Endothelial cell of umbilical vein (primary cell): ENCODE measurements at regions not wholly inside any gene's neighbourhood (a gene's known extent, or its start where the extent isn't known, plus 50 kb on each side); places are given as distances from the start of the nearest gene placed in this dataset.
"Not testable (repeated sequence)": the region's sequence is repeated elsewhere in the genome, so short reads cannot be mapped to it uniquely, and the experiment has no call there.

Source experiments
- BruUV-seq: library from RNA; stranded (reverse); fragments of 400-500 nt; replicated peaks from 2 replicates; lab custom pipeline; 2021; lab: Mats Ljungman, UMichigan
- CTCF ChIA-PET: fragments of 300-600, 350-600 bp; sonication (Branson Sonifier 250); formaldehyde crosslinking; loops from one replicate; lab custom pipeline; 2021; ENCODE audit warnings: antibody characterized with exemption, inconsistent platforms; lab: Charles Lee
- POLR2A ChIA-PET: fragments of 300-600, 350-600 bp; sonication (Branson Sonifier 250); formaldehyde crosslinking; loops from one replicate; lab custom pipeline; 2021; ENCODE audit warnings: antibody characterized with exemption, inconsistent platforms; lab: Charles Lee
- DNase-seq: peaks from one replicate; pipeline ENCODE4 v3.0.0-alpha.2; 2011; ENCODE audit warnings: low read depth, low spot score
- FAIRE-seq: peaks from 2 replicates; lab custom pipeline; 2011; peaks lifted over from hg19 to GRCh38; lab: Jason Lieb, UNC
- H2AFZ ChIP-seq: 2 replicates; pipeline ENCODE4 v1.6.0; 2012; ENCODE audit warnings: low read depth, low read length, control low read depth, inconsistent platforms
- H3K27ac ChIP-seq: 2 replicates; pipeline ENCODE4 v1.5.1; 2011; ENCODE audit warnings: low read depth, mild to moderate bottlenecking, control low read depth, low read length, moderate library complexity; ENCODE audit not compliant: insufficient read depth
- H3K27me3 ChIP-seq, 2 experiments: 2 replicates each; pipeline versions ENCODE4 v1.6.0 to v1.6.1; 2011; ENCODE audit warnings: low read length in 2 of 2, mixed read lengths in 1 of 2; ENCODE audit not compliant: control insufficient read depth in 2 of 2, insufficient read depth in 2 of 2
- H3K36me3 ChIP-seq, 2 experiments: 2 replicates in 1 of 2; 3 replicates in 1 of 2; pipeline ENCODE4 v1.5.1; 2011; ENCODE audit warnings: low read length in 2 of 2, mild to moderate bottlenecking in 1 of 2, moderate library complexity in 1 of 2; ENCODE audit not compliant: control insufficient read depth in 2 of 2, insufficient read depth in 2 of 2; ENCODE audit errors: extremely low read depth in 1 of 2
- H3K4me1 ChIP-seq: 3 replicates; pipeline ENCODE4 v1.5.1; 2011; ENCODE audit warnings: mild to moderate bottlenecking, low read length; ENCODE audit not compliant: control insufficient read depth, insufficient read depth; ENCODE audit errors: extremely low read depth
- H3K4me2 ChIP-seq: 2 replicates; pipeline ENCODE4 v1.6.1; 2011; ENCODE audit warnings: low read length, control low read depth, mixed read lengths; ENCODE audit not compliant: insufficient read depth
- H3K4me3 ChIP-seq, 3 experiments: fragments of 200-600 bp in 1 of 3; sonication (generic), shearing (Covaris generic) in 1 of 3; replicated peaks in 1 of 3; 2 replicates each; pipeline ENCODE4 v1.5.1; 2011 to 2016; ENCODE audit warnings: control low read depth in 3 of 3, low read length in 3 of 3, mild to moderate bottlenecking in 2 of 3, inconsistent platforms in 1 of 3, low read depth in 1 of 3, moderate library complexity in 1 of 3; ENCODE audit not compliant: insufficient read depth in 1 of 3
- H3K79me2 ChIP-seq: 2 replicates; pipeline ENCODE4 v1.6.0; 2012; ENCODE audit warnings: low read length, inconsistent platforms; ENCODE audit not compliant: control insufficient read depth, insufficient read depth
- H3K9ac ChIP-seq: replicated peaks from 2 replicates; pipeline ENCODE3; 2011; ENCODE audit warnings: low read length, control low read depth; ENCODE audit not compliant: insufficient read depth; ENCODE audit errors: extremely low read depth
- H3K9me1 ChIP-seq: replicated peaks from 3 replicates; pipeline ENCODE4 v1.6.0; 2011; ENCODE audit warnings: mild to moderate bottlenecking, low read length; ENCODE audit not compliant: control insufficient read depth, insufficient read depth; ENCODE audit errors: extremely low read depth
- H3K9me3 ChIP-seq: replicated peaks from 2 replicates; pipeline ENCODE4 v1.5.1; 2012; ENCODE audit warnings: low read length, inconsistent platforms; ENCODE audit not compliant: control insufficient read depth, insufficient read depth
- H4K20me1 ChIP-seq: replicated peaks from 2 replicates; pipeline ENCODE3; 2011; ENCODE audit warnings: mild to moderate bottlenecking, low read length; ENCODE audit not compliant: control insufficient read depth, insufficient read depth; ENCODE audit errors: extremely low read depth
- CTCF ChIP-seq, 2 donors: IDR thresholded peaks; 1 replicate in 1 of 2; 2 replicates in 1 of 2; pipeline ENCODE4 v1.5.1; 2011; ENCODE audit warnings: low read length in 2 of 2, mild to moderate bottlenecking in 2 of 2, moderate library complexity in 2 of 2, control low read depth in 1 of 2, inconsistent platforms in 1 of 2, low read depth in 1 of 2; ENCODE audit not compliant: insufficient read depth in 1 of 2; ENCODE audit errors: extremely low read depth in 1 of 2
- EZH2 ChIP-seq: IDR thresholded peaks from 2 replicates; pipeline ENCODE4 v1.6.1; 2012; ENCODE audit warnings: borderline replicate concordance, low read depth, mild to moderate bottlenecking, moderate library complexity, low read length, inconsistent platforms; ENCODE audit not compliant: severe bottlenecking
- FOS ChIP-seq: IDR thresholded peaks from 2 replicates; pipeline ENCODE4 v1.6.1; 2011; ENCODE audit warnings: mild to moderate bottlenecking, low read length, moderate library complexity, borderline replicate concordance; ENCODE audit not compliant: insufficient read depth
- GATA2 ChIP-seq: IDR thresholded peaks from 2 replicates; pipeline ENCODE4 v1.7.0; 2011; ENCODE audit warnings: low read depth, mild to moderate bottlenecking, moderate library complexity, mixed read lengths, low read length; ENCODE audit not compliant: insufficient read length, insufficient read depth
- JUN ChIP-seq: IDR thresholded peaks from 2 replicates; pipeline ENCODE4 v1.6.1; 2011; ENCODE audit warnings: borderline replicate concordance, low read depth; ENCODE audit not compliant: insufficient read length, insufficient read depth
- MAX ChIP-seq: IDR thresholded peaks from 2 replicates; pipeline ENCODE4 v1.6.1; 2011; ENCODE audit not compliant: insufficient read depth, insufficient read length
- MYC ChIP-seq: IDR thresholded peaks from one replicate; pipeline ENCODE4 v1.6.1; 2011; ENCODE audit warnings: mild to moderate bottlenecking, low read depth, low read length
- POLR2A ChIP-seq: IDR thresholded peaks from 2 replicates; pipeline ENCODE4 v1.6.1; 2012; ENCODE audit warnings: low read depth, mild to moderate bottlenecking, control low read depth, low read length
- POLR2AphosphoS5 ChIP-seq: IDR thresholded peaks from 2 replicates; pipeline ENCODE4 v1.6.1; 2012; ENCODE audit warnings: low read depth, mild to moderate bottlenecking, control low read depth, low read length, moderate library complexity; ENCODE audit not compliant: insufficient read depth
- dilution Hi-C: fragments of 300-500 bp; cut with MboI; formaldehyde crosslinking; loops from one replicate; pipeline ENCODE4 v1.15.0; 2019; ENCODE audit warnings: low sequenced_read_pairs; ENCODE audit not compliant: extremely low pct_ligation_motif_present
- intact Hi-C: fragments of 100-400 bp; cut with micrococcal nuclease; formaldehyde crosslinking; loops from one replicate; pipeline ENCODE4 v1.10.0; 2022

- CTCF ChIA-PET, result no interaction called here
- H3K9me1 ChIP-seq, result no peaks in the 10 kb centered on the region
Observed at GRCh38 chr9:86481466-86481865, 127.3 kb upstream of the TUT7 start.

GRCh38 chr9:86475255-86475654 is 121.0 kb upstream of the TUT7 start:
- H3K9ac ChIP-seq, H3K4me3 ChIP-seq, intact Hi-C loops, H3K36me3 ChIP-seq, dilution Hi-C loops, H3K27ac ChIP-seq, POLR2A ChIA-PET, H3K27me3 ChIP-seq, DNase-seq, H3K79me2 ChIP-seq, H4K20me1 ChIP-seq, CTCF ChIA-PET, H3K4me1 ChIP-seq, H2AFZ ChIP-seq, H3K4me2 ChIP-seq, H3K9me3 ChIP-seq, H3K9me1 ChIP-seq, BruUV-seq, FAIRE-seq: not testable (repeated sequence)

More at GRCh38 chr9:86481466-86481865, 127.3 kb upstream of the TUT7 start:
- no peaks in the 10 kb centered on the region for H4K20me1 ChIP-seq
- H3K27me3 ChIP-seq, result no peaks in the 10 kb centered on the region
- no peak overlapping the region for H3K4me2 ChIP-seq
- no peaks in the 10 kb centered on the region for H3K9me3 ChIP-seq
- H3K4me3 ChIP-seq, result no peak overlapping the region
- H3K27ac ChIP-seq, result no peak overlapping the region
- intact Hi-C loops (no loop called here), dilution Hi-C loops (no loop called here)
- H3K79me2 ChIP-seq, result no peaks in the 10 kb centered on the region
- DNase-seq (no peak), FAIRE-seq (no peak)
- POLR2A ChIA-PET, result no interaction called here
- no peak overlapping the region for H3K9ac ChIP-seq
- no peaks in the 10 kb centered on the region for H3K4me1 ChIP-seq
- H2AFZ ChIP-seq, result no peak overlapping the region
- no TSS peak for BruUV-seq
- no peak for TF ChIP-seq POLR2AphosphoS5
- TF ChIP-seq FOS, result no peak
- TF ChIP-seq POLR2A, result no peak
- TF ChIP-seq CTCF (IDR thresholded peaks at IDR 0.05; ENCODE audit: extremely low read depth in 1 of 2, insufficient read depth in 1 of 2, low read depth in 1 of 2, low read length in 2 of 2), result no peak
- TF ChIP-seq MAX, result no peak
- no peak for TF ChIP-seq EZH2
- no peak for TF ChIP-seq GATA2
- TF ChIP-seq JUN, result no peak
- no peak for TF ChIP-seq MYC
- H3K36me3 ChIP-seq, result no peaks in the 10 kb centered on the region
